H9 (cell line): ENCODE measurements at regions not wholly inside any gene's neighbourhood (a gene's known extent, or its start where the extent isn't known, plus 50 kb on each side); places are given as distances from the start of the nearest gene placed in this dataset.

Source experiments
- DNase-seq: peaks from one replicate; pipeline ENCODE4 v3.0.0-alpha.2; 2017
- H2AFZ ChIP-seq: one replicate; pipeline ENCODE4 v1.6.1; 2013; ENCODE audit warnings: mild to moderate bottlenecking, low read length, control low read depth, moderate library complexity
- H2AK5ac ChIP-seq: 2 replicates; pipeline ENCODE4 v1.6.1; 2013; ENCODE audit warnings: low read length, control low read depth, mixed read lengths; ENCODE audit not compliant: insufficient read length
- H2BK120ac ChIP-seq: one replicate; pipeline ENCODE4 v1.6.1; 2013; ENCODE audit warnings: low read depth, mild to moderate bottlenecking, low read length, control low read depth, inconsistent platforms; ENCODE audit not compliant: poor library complexity, severe bottlenecking
- H2BK12ac ChIP-seq: 2 replicates; pipeline ENCODE4 v1.6.1; 2013; ENCODE audit warnings: low read length, control low read depth, mixed read lengths, low read depth; ENCODE audit not compliant: insufficient read length
- H2BK15ac ChIP-seq: 2 replicates; pipeline ENCODE4 v1.6.1; 2013; ENCODE audit warnings: low read depth, low read length, control low read depth
- H2BK20ac ChIP-seq: one replicate; pipeline ENCODE4 v1.6.1; 2013; ENCODE audit warnings: low read depth, mild to moderate bottlenecking, low read length, control low read depth, inconsistent platforms; ENCODE audit not compliant: poor library complexity, severe bottlenecking
- H2BK5ac ChIP-seq: 2 replicates; pipeline ENCODE4 v1.6.1; 2013; ENCODE audit warnings: low read length, control low read depth, mixed read lengths; ENCODE audit not compliant: insufficient read length
- H3K14ac ChIP-seq: 2 replicates; pipeline ENCODE4 v1.6.1; 2013; ENCODE audit warnings: low read length, control low read depth; ENCODE audit not compliant: insufficient read depth
- H3K18ac ChIP-seq: 2 replicates; pipeline ENCODE4 v1.6.1; 2013; ENCODE audit warnings: low read depth, mild to moderate bottlenecking, mixed read lengths, low read length, control low read depth; ENCODE audit not compliant: insufficient read length
- H3K23ac ChIP-seq: 2 replicates; pipeline ENCODE4 v1.6.1; 2013; ENCODE audit warnings: low read length, control low read depth, mixed read lengths, low read depth; ENCODE audit not compliant: insufficient read length
- H3K23me2 ChIP-seq: 2 replicates; pipeline ENCODE4 v1.6.1; 2013; ENCODE audit warnings: low read depth, mild to moderate bottlenecking, mixed read lengths, low read length, control low read depth; ENCODE audit not compliant: insufficient read length, poor library complexity, severe bottlenecking
- H3K27ac ChIP-seq: 2 replicates; pipeline ENCODE4 v1.5.1; 2013; ENCODE audit warnings: low read length, control low read depth, mixed read lengths, low read depth; ENCODE audit not compliant: insufficient read length
- H3K27me3 ChIP-seq: 2 replicates; pipeline ENCODE4 v1.6.1; 2013; ENCODE audit warnings: low read length, control low read depth, inconsistent platforms; ENCODE audit not compliant: insufficient read depth
- H3K4ac ChIP-seq: 2 replicates; pipeline ENCODE4 v1.6.1; 2013; ENCODE audit warnings: low read depth, mild to moderate bottlenecking, control low read depth, inconsistent platforms, low read length, moderate library complexity
- H3K4me1 ChIP-seq: 2 replicates; pipeline ENCODE4 v1.6.1; 2013; ENCODE audit warnings: low read length, control low read depth, inconsistent platforms; ENCODE audit not compliant: insufficient read depth
- H3K4me2 ChIP-seq: 2 replicates; pipeline ENCODE4 v1.6.1; 2013; ENCODE audit warnings: low read length, control low read depth, mixed read lengths; ENCODE audit not compliant: insufficient read length, insufficient read depth
- H3K56ac ChIP-seq: 2 replicates; pipeline ENCODE4 v1.6.1; 2013; ENCODE audit warnings: low read depth, mild to moderate bottlenecking, mixed read lengths, low read length, control low read depth; ENCODE audit not compliant: insufficient read length
- H3K79me1 ChIP-seq: 2 replicates; pipeline ENCODE4 v1.6.1; 2013; ENCODE audit warnings: low read depth, mild to moderate bottlenecking, moderate library complexity, low read length, control low read depth, inconsistent platforms; ENCODE audit not compliant: insufficient read depth, poor library complexity, severe bottlenecking
- H3K79me2 ChIP-seq: 2 replicates; pipeline ENCODE4 v1.6.1; 2013; ENCODE audit warnings: low read length, control low read depth, inconsistent platforms; ENCODE audit not compliant: insufficient read depth
- H3K9ac ChIP-seq: 2 replicates; pipeline ENCODE4 v1.6.1; 2013; ENCODE audit warnings: low read length, control low read depth, mixed read lengths; ENCODE audit not compliant: insufficient read length; ENCODE audit errors: extremely low read depth
- H3K9me3 ChIP-seq: one replicate; pipeline ENCODE4 v1.6.1; 2013; ENCODE audit warnings: low read depth, low read length, inconsistent platforms; ENCODE audit not compliant: control insufficient read depth
- H3T11ph ChIP-seq: one replicate; pipeline ENCODE4 v1.6.1; 2013; ENCODE audit warnings: mild to moderate bottlenecking, low read length, control low read depth, inconsistent platforms
- H4K20me1 ChIP-seq: one replicate; pipeline ENCODE4 v1.6.1; 2013; ENCODE audit not compliant: control insufficient read depth, insufficient read length, insufficient read depth
- H4K5ac ChIP-seq: 2 replicates; pipeline ENCODE4 v1.6.1; 2013; ENCODE audit warnings: low read depth, mild to moderate bottlenecking, mixed read lengths, low read length, control low read depth; ENCODE audit not compliant: insufficient read length
- H4K8ac ChIP-seq: replicated peaks from 2 replicates; pipeline ENCODE4 v1.6.1; 2013; ENCODE audit warnings: low read length, control low read depth, mixed read lengths, low read depth; ENCODE audit not compliant: insufficient read length
- H4K91ac ChIP-seq: 2 replicates; pipeline ENCODE4 v1.6.1; 2013; ENCODE audit warnings: low read depth, mild to moderate bottlenecking, moderate library complexity, mixed read lengths, low read length, control low read depth; ENCODE audit not compliant: insufficient read length
- H3K27ac Mint-ChIP-seq, 3 experiments: 2 replicates in 2 of 3; 3 replicates in 1 of 3; pipeline ENCODE4 v1.8.0; 2020 to 2021; ENCODE audit warnings: mixed read lengths in 3 of 3, mild to moderate bottlenecking in 1 of 3, moderate library complexity in 1 of 3
- H3K27me3 Mint-ChIP-seq: 2 replicates; pipeline ENCODE4 v1.8.0; 2021; ENCODE audit warnings: low read depth, mild to moderate bottlenecking, moderate library complexity, mixed read lengths
- H3K36me3 Mint-ChIP-seq, 3 experiments: 2 replicates in 2 of 3; 3 replicates in 1 of 3; pipeline ENCODE4 v1.8.0; 2020 to 2021; ENCODE audit warnings: low read depth in 3 of 3, mixed read lengths in 3 of 3; ENCODE audit not compliant: insufficient read depth in 1 of 3
- H3K4me1 Mint-ChIP-seq, 2 experiments: 2 replicates each; pipeline ENCODE4 v1.8.0; 2020; ENCODE audit warnings: mixed read lengths in 2 of 2
- H3K4me3 Mint-ChIP-seq, 2 experiments: 2 replicates in 1 of 2; 3 replicates in 1 of 2; pipeline ENCODE4 v1.8.0; 2020 to 2021; ENCODE audit warnings: mild to moderate bottlenecking in 2 of 2, mixed read lengths in 2 of 2, moderate library complexity in 1 of 2
- H3K9me3 Mint-ChIP-seq, 2 experiments: 2 replicates in 1 of 2; 3 replicates in 1 of 2; pipeline ENCODE4 v1.8.0; 2020; ENCODE audit warnings: mild to moderate bottlenecking in 2 of 2, mixed read lengths in 2 of 2, moderate library complexity in 1 of 2
- WGBS: extraction: QIAGEN DNeasy Blood & Tissue Kit; methylation state at CpG from one replicate; pipeline ENCODE4 v1.1.7; 2013; ENCODE audit warnings: missing lambda C conversion rate, low lambda C conversion rate, mixed read lengths; ENCODE audit not compliant: insufficient read length; ENCODE audit errors: extremely low coverage; 5-methylcytosine and 5-hydroxymethylcytosine counted together
- TF ChIP-seq, protein P1 (sequence below): fragments of 200-600 bp; sonication (generic); conservative IDR thresholded peaks from 3 replicates; pipeline ENCODE4 v1.8.0; 2021; ENCODE audit warnings: antibody characterized with exemption, mild to moderate bottlenecking

DNA sequence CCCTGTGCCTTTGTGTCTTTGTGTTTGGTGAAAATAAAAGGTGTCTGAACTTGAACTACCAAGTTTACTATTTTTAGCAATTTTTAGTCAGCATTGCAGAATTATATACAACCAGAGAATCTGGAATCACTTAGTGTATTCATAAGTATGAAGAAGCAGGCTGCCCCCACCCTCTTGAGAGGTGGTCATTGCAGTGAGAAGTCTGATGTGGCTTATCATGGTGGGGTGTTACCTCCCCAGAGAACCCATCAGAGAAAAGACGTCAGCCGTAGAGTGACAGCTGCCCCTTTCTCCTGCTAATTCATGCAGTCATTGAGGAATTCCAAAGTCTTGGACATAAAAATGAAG, 66.0 kb downstream of the BOLA3 start:
- no peak overlapping the region for H3K27ac ChIP-seq
- no peak overlapping the region for H4K5ac ChIP-seq
- no peak overlapping the region for H3K4ac ChIP-seq
- no peak overlapping the region for H4K8ac ChIP-seq
- H3K9me3 Mint-ChIP-seq, result no peaks in the 10 kb centered on the region
- H4K20me1 ChIP-seq, result no peaks in the 10 kb centered on the region
- no peaks in the 10 kb centered on the region for H3K9me3 ChIP-seq
- H2AK5ac ChIP-seq, result no peak overlapping the region
- H3K4me1 Mint-ChIP-seq, result peaks cover 0 to 3% of the 10 kb centered on the region in 2 experiments; a peak in 2 of 4 replicates
- H3K36me3 Mint-ChIP-seq, result peaks cover 7 to 41% (median 31%) of the 10 kb centered on the region in 3 experiments
- H3K4me1 ChIP-seq, result no peaks in the 10 kb centered on the region
- no peak overlapping the region for H2BK5ac ChIP-seq
- H3K27me3 Mint-ChIP-seq, result no peaks in the 10 kb centered on the region; the same call in 1 of the 2 replicates
- no peak overlapping the region for H4K91ac ChIP-seq
- H3K9ac ChIP-seq, result no peak overlapping the region
- H3K79me2 ChIP-seq, result no peaks in the 10 kb centered on the region
- H3K56ac ChIP-seq, result no peak overlapping the region
- no peak overlapping the region for H2BK15ac ChIP-seq
- H3K27ac Mint-ChIP-seq, result no peak overlapping the region
- H3K4me2 ChIP-seq, result no peak overlapping the region
- WGBS, result no CpG with 5 or more reads among the region's 2 CpGs
- H2AFZ ChIP-seq, result no peak overlapping the region
- H3K4me3 Mint-ChIP-seq, result no peak overlapping the region; a peak in 1 of 5 replicates
- no peak overlapping the region for H3K14ac ChIP-seq
- H3K27me3 ChIP-seq, result no peaks in the 10 kb centered on the region
- H2BK20ac ChIP-seq, result no peak overlapping the region
- no peak overlapping the region for H2BK120ac ChIP-seq
- TF ChIP-seq, protein P1, sequence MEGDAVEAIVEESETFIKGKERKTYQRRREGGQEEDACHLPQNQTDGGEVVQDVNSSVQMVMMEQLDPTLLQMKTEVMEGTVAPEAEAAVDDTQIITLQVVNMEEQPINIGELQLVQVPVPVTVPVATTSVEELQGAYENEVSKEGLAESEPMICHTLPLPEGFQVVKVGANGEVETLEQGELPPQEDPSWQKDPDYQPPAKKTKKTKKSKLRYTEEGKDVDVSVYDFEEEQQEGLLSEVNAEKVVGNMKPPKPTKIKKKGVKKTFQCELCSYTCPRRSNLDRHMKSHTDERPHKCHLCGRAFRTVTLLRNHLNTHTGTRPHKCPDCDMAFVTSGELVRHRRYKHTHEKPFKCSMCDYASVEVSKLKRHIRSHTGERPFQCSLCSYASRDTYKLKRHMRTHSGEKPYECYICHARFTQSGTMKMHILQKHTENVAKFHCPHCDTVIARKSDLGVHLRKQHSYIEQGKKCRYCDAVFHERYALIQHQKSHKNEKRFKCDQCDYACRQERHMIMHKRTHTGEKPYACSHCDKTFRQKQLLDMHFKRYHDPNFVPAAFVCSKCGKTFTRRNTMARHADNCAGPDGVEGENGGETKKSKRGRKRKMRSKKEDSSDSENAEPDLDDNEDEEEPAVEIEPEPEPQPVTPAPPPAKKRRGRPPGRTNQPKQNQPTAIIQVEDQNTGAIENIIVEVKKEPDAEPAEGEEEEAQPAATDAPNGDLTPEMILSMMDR, result no peak
- H3K23ac ChIP-seq, result no peak overlapping the region
- no peaks in the 10 kb centered on the region for H3K23me2 ChIP-seq
- no peak overlapping the region for H3K18ac ChIP-seq
- no peak overlapping the region for H2BK12ac ChIP-seq
- H3K79me1 ChIP-seq, result no peaks in the 10 kb centered on the region
- DNase-seq, result no peak
- no peak overlapping the region for H3T11ph ChIP-seq
